ENCODE measurements at regions not wholly inside any gene's neighbourhood (a gene's known extent, or its start where the extent isn't known, plus 50 kb on each side); places are given as distances from the start of the nearest gene placed in this dataset.

DNA sequence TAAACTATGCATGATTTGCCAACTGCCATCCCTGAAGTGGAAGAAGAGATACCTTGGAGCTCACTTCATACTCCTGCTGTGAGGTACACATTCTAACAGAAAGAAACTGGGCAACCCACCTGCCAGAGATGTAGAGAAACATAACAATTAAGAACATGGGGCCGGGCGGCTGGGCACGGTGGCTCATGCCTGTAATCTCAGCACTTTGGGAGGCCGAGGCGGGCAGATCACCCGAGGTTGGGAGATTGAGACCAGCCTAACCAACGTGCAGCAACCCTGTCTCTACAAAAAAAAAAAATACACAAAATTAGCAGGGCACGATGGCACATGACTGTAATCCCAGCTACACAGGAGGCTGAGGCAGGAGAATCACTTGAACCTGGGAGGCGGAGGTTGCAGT is 402.6 kb upstream of the ANKRD30A start:
- no peak overlapping the region for H4K5ac ChIP-seq (ENCODE audit: insufficient read length, low read depth, low read length)
- H3K14ac ChIP-seq (ENCODE audit: insufficient read length) = no peak overlapping the region
- no peak overlapping the region for H2BK15ac ChIP-seq (ENCODE audit: low read length)
- no peaks in the 10 kb centered on the region for H3K79me1 ChIP-seq (ENCODE audit: low read depth, low read length)
- no peaks in the 10 kb centered on the region for H3K79me2 ChIP-seq (ENCODE audit: control insufficient read depth in 1 of 2, insufficient read depth in 2 of 2, low read length in 2 of 2)
- H4K20me1 ChIP-seq (replicated peaks in 1 of 2; ENCODE audit: control insufficient read depth in 1 of 2, insufficient read depth in 2 of 2, low read length in 2 of 2) = no peaks in the 10 kb centered on the region
- no peak overlapping the region for H2BK20ac ChIP-seq (ENCODE audit: low read length)
- H2BK5ac ChIP-seq (ENCODE audit: low read depth, low read length) = no peak overlapping the region
- H2AFZ ChIP-seq (ENCODE audit: low read length) = no peak overlapping the region
- H3K18ac ChIP-seq (ENCODE audit: extremely low read depth, low read length) = no peak overlapping the region
- no peak overlapping the region for H3K4ac ChIP-seq (replicated peaks; ENCODE audit: insufficient read length, low read depth, low read length)
- H2AK5ac ChIP-seq (ENCODE audit: low read depth, low read length) = no peak overlapping the region
- no peaks in the 10 kb centered on the region for H3K9me3 ChIP-seq (ENCODE audit: insufficient read depth in 2 of 2, low read depth in 1 of 2, low read length in 1 of 2)
- no peaks in the 10 kb centered on the region for H3K23me2 ChIP-seq (ENCODE audit: low read depth, low read length)
- ChIA-PET CTCF (ENCODE audit: partially characterized antibody) (interaction anchor here (0.5 kb wide), 1 partner anchor 1504 kb away, joined by 3 read pairs; no protein-coding TSS in a partner anchor), POLR2A (ENCODE audit: partially characterized antibody) (no interaction called here)
- DNase-seq (ENCODE audit: low read depth in 1 of 2, low spot score in 2 of 2) (no peak), FAIRE-seq (no peak)
- no peak overlapping the region for H3K4me3 ChIP-seq (ENCODE audit: extremely low read depth in 1 of 4, insufficient read depth in 2 of 4, low read depth in 3 of 4, low read length in 4 of 4)
- peaks cover 0 to 4% (median 0%) of the 10 kb centered on the region in 4 experiments; a peak in 3 of 7 replicates for H3K4me1 ChIP-seq (replicated peaks in 1 of 4; ENCODE audit: control insufficient read depth in 3 of 4, insufficient read depth in 4 of 4, low read length in 3 of 4)
- no peak overlapping the region for H3K23ac ChIP-seq (ENCODE audit: insufficient read length)
- no peak overlapping the region for H4K91ac ChIP-seq (replicated peaks; ENCODE audit: insufficient read length, low read length)
- WGBS, 2 experiments (ENCODE audit: extremely low coverage in 1 of 2, insufficient coverage in 1 of 2, insufficient read length in 1 of 2, insufficient replicate concordance in 2 of 2, low coverage in 1 of 2, low lambda C conversion rate in 2 of 2, missing lambda C conversion rate in 1 of 2) = 90% methylated on average over 9 of the region's 9 CpGs; no CpG with 5 or more reads in 1 of the 2 experiments
- H2BK12ac ChIP-seq (ENCODE audit: low read depth, low read length) = no peak overlapping the region
- H4K8ac ChIP-seq (ENCODE audit: extremely low read depth, insufficient read depth, low read length) = no peak overlapping the region
- no peak overlapping the region for H3K27ac ChIP-seq (ENCODE audit: low read depth, low read length)
- no peak overlapping the region for H3K4me2 ChIP-seq (ENCODE audit: insufficient read depth in 1 of 2, low read depth in 2 of 2, low read length in 2 of 2)
- no peak overlapping the region for H2BK120ac ChIP-seq (replicated peaks; ENCODE audit: low read depth, low read length)
- no peak overlapping the region for H3K9ac ChIP-seq (replicated peaks in 1 of 4; ENCODE audit: extremely low read depth in 1 of 4, low read depth in 3 of 4, low read length in 3 of 4)
- H3K36me3 ChIP-seq (ENCODE audit: control insufficient read depth in 2 of 4, insufficient read depth in 4 of 4, low read length in 3 of 4) = no peaks in the 10 kb centered on the region
- no peak overlapping the region for H3K56ac ChIP-seq (replicated peaks; ENCODE audit: insufficient read length, low read depth, low read length)
- H3K27me3 ChIP-seq (replicated peaks in 1 of 4; ENCODE audit: control insufficient read depth in 3 of 4, extremely low read depth in 1 of 4, insufficient read depth in 3 of 4, low read length in 3 of 4) = no peaks in the 10 kb centered on the region
- TF ChIP-seq RAD21 (IDR thresholded peaks at IDR 0.05 in 1 of 2, conservative IDR thresholded peaks at IDR 0.05 in 1 of 2; ENCODE audit: low read depth in 2 of 2, low read length in 2 of 2) = no peak
- TF ChIP-seq SAP30 (IDR thresholded peaks at IDR 0.05; ENCODE audit: insufficient read depth, insufficient replicate concordance, low read length) = no peak
- no peak for TF ChIP-seq EP300 (IDR thresholded peaks at IDR 0.05; ENCODE audit: borderline replicate concordance in 1 of 2, low read depth in 2 of 2, low read length in 2 of 2)
- TF ChIP-seq ZNF274 (IDR thresholded peaks at IDR 0.05; ENCODE audit: borderline replicate concordance, extremely low read depth, low read length) = no peak
- TF ChIP-seq YY1 (IDR thresholded peaks at IDR 0.05; ENCODE audit: low read depth, low read length) = no peak
- TF ChIP-seq PHF8 (conservative IDR thresholded peaks at IDR 0.05; ENCODE audit: low read depth, low read length) = no peak
- TF ChIP-seq BCL11A (IDR thresholded peaks at IDR 0.05; ENCODE audit: low read depth in 2 of 2, low read length in 2 of 2) = no peak
- no peak for TF ChIP-seq CBX5 (IDR thresholded peaks at IDR 0.05; ENCODE audit: low read depth, low read length)
- no peak for TF ChIP-seq FOSL1 (IDR thresholded peaks at IDR 0.05; ENCODE audit: insufficient read depth, low read depth, low read length)
- TF ChIP-seq SIX5 (IDR thresholded peaks at IDR 0.05; ENCODE audit: low read depth, low read length) = no peak
- TF ChIP-seq SIRT6 (IDR thresholded peaks at IDR 0.05; ENCODE audit: low read length) = no peak
- no peak for TF ChIP-seq SP1 (IDR thresholded peaks at IDR 0.05; ENCODE audit: low read depth, low read length)
- no peak for TF ChIP-seq JUND (IDR thresholded peaks at IDR 0.05; ENCODE audit: low read length)
- TF ChIP-seq RBBP5 (IDR thresholded peaks at IDR 0.05; ENCODE audit: borderline replicate concordance, low read depth, low read length) = no peak
